Fibroblast of mammary gland (primary cell): ENCODE measurements at regions not wholly inside any gene's neighbourhood (a gene's known extent, or its start where the extent isn't known, plus 50 kb on each side); places are given as distances from the start of the nearest gene placed in this dataset.

Experiments
- DNase-seq: peaks from one replicate; pipeline ENCODE4 v3.0.0-alpha.2; 2010; ENCODE audit warnings: low read depth
- H3K4me3 ChIP-seq: 2 replicates; pipeline ENCODE4 v1.5.1; 2011; ENCODE audit warnings: low read depth, mild to moderate bottlenecking, low read length, moderate library complexity; ENCODE audit not compliant: control insufficient read depth
- TF ChIP-seq, protein P1 (sequence below): conservative IDR thresholded peaks from 2 replicates; pipeline ENCODE4 v1.5.1; 2011; ENCODE audit warnings: low read depth, low read length, inconsistent platforms; ENCODE audit not compliant: control insufficient read depth, insufficient read depth

DNA sequence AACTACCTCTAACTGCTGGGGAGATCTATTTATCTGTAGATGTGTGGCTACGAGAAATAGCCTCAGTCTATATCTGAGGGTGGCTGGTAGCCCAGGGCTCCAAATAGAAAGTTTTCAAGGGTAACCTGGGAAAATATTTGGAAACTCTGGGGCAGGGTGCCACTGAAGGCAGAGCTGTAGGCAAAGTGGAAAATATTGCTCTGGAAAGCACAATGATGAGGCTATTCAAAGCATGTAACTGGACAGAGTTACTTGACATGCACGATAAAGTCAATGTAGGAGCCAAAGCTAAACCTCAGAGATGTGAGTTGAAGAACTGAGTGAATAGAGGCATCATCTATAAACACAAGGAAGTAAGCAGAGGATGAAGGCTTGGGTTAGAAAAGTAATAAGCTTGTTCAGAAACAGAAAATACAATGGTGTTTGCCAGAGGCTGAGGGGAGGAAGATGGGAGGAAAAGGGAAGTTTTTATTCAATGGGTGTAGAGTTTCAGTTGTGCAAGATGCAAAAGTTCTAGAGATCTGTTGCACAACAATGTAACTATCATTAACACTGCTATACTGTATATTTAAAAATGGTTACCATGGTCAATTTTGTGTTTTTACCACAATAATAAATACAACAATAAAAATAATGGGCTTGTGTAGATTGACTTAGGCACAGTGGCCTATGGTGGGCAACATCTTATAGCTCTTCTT, 171.6 kb downstream of the MBD2 start:
- no peak overlapping the region for H3K4me3 ChIP-seq
- TF ChIP-seq, protein P1, sequence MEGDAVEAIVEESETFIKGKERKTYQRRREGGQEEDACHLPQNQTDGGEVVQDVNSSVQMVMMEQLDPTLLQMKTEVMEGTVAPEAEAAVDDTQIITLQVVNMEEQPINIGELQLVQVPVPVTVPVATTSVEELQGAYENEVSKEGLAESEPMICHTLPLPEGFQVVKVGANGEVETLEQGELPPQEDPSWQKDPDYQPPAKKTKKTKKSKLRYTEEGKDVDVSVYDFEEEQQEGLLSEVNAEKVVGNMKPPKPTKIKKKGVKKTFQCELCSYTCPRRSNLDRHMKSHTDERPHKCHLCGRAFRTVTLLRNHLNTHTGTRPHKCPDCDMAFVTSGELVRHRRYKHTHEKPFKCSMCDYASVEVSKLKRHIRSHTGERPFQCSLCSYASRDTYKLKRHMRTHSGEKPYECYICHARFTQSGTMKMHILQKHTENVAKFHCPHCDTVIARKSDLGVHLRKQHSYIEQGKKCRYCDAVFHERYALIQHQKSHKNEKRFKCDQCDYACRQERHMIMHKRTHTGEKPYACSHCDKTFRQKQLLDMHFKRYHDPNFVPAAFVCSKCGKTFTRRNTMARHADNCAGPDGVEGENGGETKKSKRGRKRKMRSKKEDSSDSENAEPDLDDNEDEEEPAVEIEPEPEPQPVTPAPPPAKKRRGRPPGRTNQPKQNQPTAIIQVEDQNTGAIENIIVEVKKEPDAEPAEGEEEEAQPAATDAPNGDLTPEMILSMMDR = no peak
- no peak for DNase-seq

DNA sequence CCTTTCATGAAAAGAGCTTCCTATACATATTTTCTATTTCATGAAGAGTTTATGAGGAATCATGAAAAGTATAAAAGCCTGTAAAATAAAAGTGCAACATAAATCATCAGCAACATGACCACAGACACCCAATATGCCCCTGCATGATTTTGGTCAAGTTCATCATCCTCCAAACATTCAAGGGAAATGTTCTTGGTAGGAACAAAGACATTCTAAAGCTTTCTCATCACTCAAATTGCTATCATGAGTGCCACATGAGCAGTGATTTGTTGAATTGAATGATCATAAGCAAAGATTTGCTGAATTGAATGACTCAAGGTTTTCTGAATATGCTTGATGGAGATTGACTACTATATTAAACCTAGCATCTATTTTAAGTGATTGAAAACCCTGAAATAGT, 172.2 kb downstream of the MBD2 start:
- DNase-seq = no peak
- TF ChIP-seq, protein P1 = no peak
- no peak overlapping the region for H3K4me3 ChIP-seq

DNA sequence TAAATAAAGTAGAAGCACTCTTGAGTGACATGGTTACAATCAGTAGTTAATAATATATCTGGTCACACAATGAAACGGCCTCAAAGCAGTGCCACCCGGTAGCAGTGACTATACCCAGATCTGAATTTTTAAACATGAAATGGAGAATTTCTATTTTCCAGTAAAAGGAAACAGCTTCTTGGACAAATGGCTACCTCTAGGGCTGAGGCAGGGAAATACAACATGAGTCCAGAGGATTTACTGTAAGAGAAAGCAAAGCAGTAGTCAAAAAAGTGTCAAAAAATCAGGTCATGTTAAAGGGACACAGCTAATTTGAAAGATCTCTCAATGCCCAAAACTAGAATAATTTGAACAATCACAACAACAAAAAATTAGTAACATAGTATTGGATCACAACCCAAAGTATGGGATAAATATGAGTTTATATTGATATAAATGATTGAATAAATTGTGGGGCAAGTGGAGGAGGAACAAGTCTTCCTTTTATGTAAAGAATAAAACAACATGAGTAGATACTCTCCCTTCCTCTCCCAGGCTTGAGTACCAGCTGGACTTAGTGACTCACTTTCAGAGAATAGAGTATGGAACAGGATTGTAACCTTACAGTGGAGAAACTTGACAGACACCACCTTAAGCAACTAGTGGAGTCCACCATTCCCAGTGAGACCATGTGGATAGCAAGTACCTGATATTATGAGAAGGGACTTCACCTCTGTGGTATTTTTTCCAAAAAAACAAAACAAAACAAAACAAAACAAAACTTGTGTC, 180.8 kb downstream of the MBD2 start:
- TF ChIP-seq, protein P1 = peak; percentile 14
- DNase-seq = peak; percentile 7
- H3K4me3 ChIP-seq = no peak overlapping the region

DNA sequence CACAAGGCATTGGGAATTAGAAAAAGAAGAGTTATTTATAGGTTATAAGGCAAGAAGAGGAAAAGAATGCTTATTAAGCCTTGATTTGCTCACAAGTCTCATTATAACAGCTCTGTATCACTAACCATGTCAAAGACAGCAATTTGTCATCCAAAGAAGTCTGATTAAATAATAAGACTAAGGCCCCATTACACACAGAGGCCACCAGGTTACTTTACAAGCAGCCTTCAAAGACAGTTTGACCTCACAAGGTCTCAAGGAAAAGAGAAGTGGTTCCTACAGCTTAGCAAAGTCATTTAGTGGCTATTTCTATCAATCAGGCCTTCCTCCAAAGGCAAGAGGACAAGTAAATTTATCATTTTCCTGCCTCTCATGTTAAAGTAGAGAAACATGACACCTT, 188.5 kb downstream of the MBD2 start:
- no peak overlapping the region for H3K4me3 ChIP-seq
- TF ChIP-seq, protein P1 = no peak
- DNase-seq = no peak

DNA sequence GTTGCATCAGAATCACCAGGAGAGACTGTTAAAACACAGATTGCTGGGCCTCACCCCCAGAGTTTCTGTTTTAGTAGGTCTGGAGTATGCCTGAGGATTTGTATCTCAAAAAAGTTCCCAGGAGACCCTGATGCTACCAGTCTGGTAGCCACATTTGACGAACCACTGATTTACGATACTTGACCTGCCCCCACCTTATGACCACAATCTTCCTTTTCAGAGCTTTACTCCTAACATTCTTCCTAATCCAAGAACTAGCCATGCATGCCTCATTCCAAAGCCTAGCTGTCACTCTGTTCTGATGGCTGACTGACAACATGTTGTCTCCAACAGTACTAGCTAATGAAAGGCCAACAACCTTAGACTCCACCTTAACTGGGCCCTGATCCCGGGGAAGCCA, 191.4 kb downstream of the MBD2 start:
- TF ChIP-seq, protein P1 = no peak
- no peak for DNase-seq

DNA sequence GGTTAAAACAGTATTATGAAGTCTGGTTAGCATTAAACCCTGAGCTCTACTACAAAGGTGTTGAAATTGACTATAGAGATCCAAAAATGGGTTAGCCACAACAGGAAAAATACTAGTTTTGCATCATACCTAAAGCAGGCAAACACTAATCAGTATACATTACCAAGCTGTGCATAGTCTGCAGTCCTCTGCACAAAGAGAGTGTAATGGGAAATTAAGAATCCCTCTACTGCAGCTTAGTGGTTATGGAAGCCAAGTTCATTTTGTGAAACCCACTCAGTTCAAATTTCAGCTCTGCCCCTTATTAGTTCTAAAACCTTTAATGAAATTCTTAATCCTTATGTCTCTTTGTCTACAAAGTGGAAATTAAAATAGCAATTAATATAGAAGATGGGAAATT, 192.1 kb downstream of the MBD2 start:
- TF ChIP-seq, protein P1 = no peak

More for the DNA sequence above, 191.4 kb downstream of the MBD2 start:
- H3K4me3 ChIP-seq = no peak overlapping the region

More for the DNA sequence above, 192.1 kb downstream of the MBD2 start:
- H3K4me3 ChIP-seq = no peak overlapping the region
- no peak for DNase-seq
